Ovary (tissue), 3 donors: ENCODE measurements at regions not wholly inside any gene's neighbourhood (a gene's known extent, or its start where the extent isn't known, plus 50 kb on each side); places are given as distances from the start of the nearest gene placed in this dataset.

Source experiments
- POLR2A ChIP-seq: fragments of 450-650 bp; IDR thresholded peaks from one replicate; pipeline ENCODE4 v1.6.1; 2017; ENCODE audit warnings: antibody characterized with exemption, mild to moderate bottlenecking, moderate library complexity
- TF ChIP-seq, protein P1 (sequence below), 3 donors: fragments of 450-650 bp in 2 of 3; fragments of 200-600 bp in 1 of 3; IDR thresholded peaks; one replicate each; pipeline versions ENCODE4 v1.5.1 to v1.8.0; 2016 to 2022; ENCODE audit warnings: antibody characterized with exemption in 3 of 3, mild to moderate bottlenecking in 1 of 3
- donor health status: DM: no; HTN: no; CAD: no.

DNA sequence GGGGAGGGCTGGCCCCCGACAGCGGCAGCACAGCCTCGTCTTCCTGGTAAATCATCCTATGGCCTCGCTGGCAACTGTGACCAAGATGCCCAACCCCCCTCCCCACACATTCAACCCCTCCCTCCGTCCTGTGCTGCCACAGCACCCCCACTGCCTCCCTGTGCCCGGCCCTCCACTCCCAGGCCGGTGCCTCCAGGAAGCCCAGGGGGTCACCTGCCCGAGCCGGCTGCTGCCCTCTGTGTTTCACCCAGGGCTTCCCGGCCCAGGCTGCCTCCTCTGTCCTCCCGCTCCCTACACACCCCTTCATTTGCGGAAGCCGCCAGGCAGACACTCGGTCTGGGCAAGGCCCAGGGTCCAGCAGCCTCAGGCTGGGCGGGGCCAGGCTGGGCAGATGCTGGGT lies 188.6 kb downstream of the RBFOX3 start:
- TF ChIP-seq, protein P1, sequence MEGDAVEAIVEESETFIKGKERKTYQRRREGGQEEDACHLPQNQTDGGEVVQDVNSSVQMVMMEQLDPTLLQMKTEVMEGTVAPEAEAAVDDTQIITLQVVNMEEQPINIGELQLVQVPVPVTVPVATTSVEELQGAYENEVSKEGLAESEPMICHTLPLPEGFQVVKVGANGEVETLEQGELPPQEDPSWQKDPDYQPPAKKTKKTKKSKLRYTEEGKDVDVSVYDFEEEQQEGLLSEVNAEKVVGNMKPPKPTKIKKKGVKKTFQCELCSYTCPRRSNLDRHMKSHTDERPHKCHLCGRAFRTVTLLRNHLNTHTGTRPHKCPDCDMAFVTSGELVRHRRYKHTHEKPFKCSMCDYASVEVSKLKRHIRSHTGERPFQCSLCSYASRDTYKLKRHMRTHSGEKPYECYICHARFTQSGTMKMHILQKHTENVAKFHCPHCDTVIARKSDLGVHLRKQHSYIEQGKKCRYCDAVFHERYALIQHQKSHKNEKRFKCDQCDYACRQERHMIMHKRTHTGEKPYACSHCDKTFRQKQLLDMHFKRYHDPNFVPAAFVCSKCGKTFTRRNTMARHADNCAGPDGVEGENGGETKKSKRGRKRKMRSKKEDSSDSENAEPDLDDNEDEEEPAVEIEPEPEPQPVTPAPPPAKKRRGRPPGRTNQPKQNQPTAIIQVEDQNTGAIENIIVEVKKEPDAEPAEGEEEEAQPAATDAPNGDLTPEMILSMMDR (IDR thresholded peaks at IDR 0.05): no peak
- TF ChIP-seq POLR2A: no peak
